K562 (cell line): ENCODE measurements at regions not wholly inside any gene's neighbourhood (a gene's known extent, or its start where the extent isn't known, plus 50 kb on each side); places are given as distances from the start of the nearest gene placed in this dataset.

Source experiments
- ATAC-seq: fragments of 200-7000 bp; cut with Tn5 transposase; 3 replicates; pipeline ENCODE4 v1.9.1; 2020; ENCODE audit warnings: moderate library complexity
- BruUV-seq: library from RNA; stranded (reverse); fragments of 400-500 nt; replicated peaks from 2 replicates; lab custom pipeline; 2021; lab: Mats Ljungman, UMichigan
- CTCF ChIA-PET: fragments of 300-600 bp; formaldehyde crosslinking; extraction: SDS; loops from one replicate; lab custom pipeline; 2021; ENCODE audit warnings: low intra/inter-chr PET ratio; lab: Yijun Ruan, JAX
- POLR2A ChIA-PET: fragments of 300-600, 350-650 bp; sonication (Branson Sonifier 250); formaldehyde crosslinking; extraction: SDS; loops from one replicate; lab custom pipeline; 2021; ENCODE audit warnings: antibody characterized with exemption, inconsistent platforms; lab: Yijun Ruan, JAX
- DNase-seq, 4 experiments: peaks; one replicate each; pipeline versions ENCODE4 v3.0.0 to v3.0.0-alpha.2; 2011 to 2018; ENCODE audit warnings: low spot score in 3 of 4, mixed read lengths in 3 of 4; ENCODE audit errors: extremely low read depth in 1 of 4
- FAIRE-seq: peaks from 2 replicates; lab custom pipeline; 2011; peaks lifted over from hg19 to GRCh38; lab: Jason Lieb, UNC
- H2AFZ ChIP-seq: 2 replicates; pipeline ENCODE4 v1.6.0; 2011; ENCODE audit warnings: low read depth, low read length, control low read depth, inconsistent platforms
- H3K27ac ChIP-seq: fragments of 200-600 bp; 3 replicates; pipeline ENCODE4 v1.8.0; 2011; ENCODE audit warnings: low read depth, mild to moderate bottlenecking, control low read depth, inconsistent platforms, low read length, moderate library complexity, mixed read lengths; ENCODE audit errors: extremely low read depth
- H3K27me3 ChIP-seq, 2 experiments: fragments of 300-600 bp in 1 of 2; 2 replicates in 1 of 2; 3 replicates in 1 of 2; pipeline versions ENCODE4 v1.6.0 to v1.8.0; 2011; ENCODE audit warnings: inconsistent platforms in 2 of 2, low read length in 2 of 2, mild to moderate bottlenecking in 1 of 2, mixed read lengths in 1 of 2, moderate library complexity in 1 of 2; ENCODE audit not compliant: control insufficient read depth in 2 of 2, insufficient read depth in 2 of 2
- H3K36me3 ChIP-seq: fragments of 300-600 bp; 3 replicates; pipeline ENCODE4 v1.8.0; 2011; ENCODE audit warnings: mild to moderate bottlenecking, low read length, inconsistent platforms; ENCODE audit not compliant: control insufficient read depth, insufficient read depth
- H3K4me1 ChIP-seq, 2 experiments: fragments of 200-600 bp in 1 of 2; replicated peaks in 1 of 2; 2 replicates in 1 of 2; 3 replicates in 1 of 2; pipeline versions ENCODE4 v1.5.1 to v1.8.0; 2011; ENCODE audit warnings: inconsistent platforms in 2 of 2, low read length in 2 of 2, mild to moderate bottlenecking in 1 of 2, mixed read lengths in 1 of 2, moderate library complexity in 1 of 2; ENCODE audit not compliant: control insufficient read depth in 2 of 2, insufficient read depth in 2 of 2
- H3K4me2 ChIP-seq: 2 replicates; pipeline ENCODE4 v1.6.1; 2011; ENCODE audit warnings: low read length, control low read depth, inconsistent platforms, mixed read lengths; ENCODE audit not compliant: insufficient read depth
- H3K4me3 ChIP-seq: fragments of 200-600 bp; sonication (generic), shearing (Covaris generic); 2 replicates; pipeline ENCODE4 v1.5.1; 2016; ENCODE audit warnings: control low read depth, inconsistent platforms
- H3K79me2 ChIP-seq: fragments of 200-600 bp; 3 replicates; pipeline ENCODE4 v1.8.0; 2011; ENCODE audit warnings: low read length, inconsistent platforms; ENCODE audit not compliant: control insufficient read depth, insufficient read depth
- H3K9ac ChIP-seq, 2 experiments: 2 replicates each; pipeline versions ENCODE4 v1.6.0 to v1.6.1; 2011; ENCODE audit warnings: low read depth in 2 of 2, low read length in 2 of 2, control low read depth in 1 of 2, inconsistent platforms in 1 of 2, mild to moderate bottlenecking in 1 of 2, mixed read lengths in 1 of 2; ENCODE audit not compliant: insufficient read depth in 1 of 2
- H3K9me1 ChIP-seq: one replicate; pipeline ENCODE4 v1.6.0; 2011; ENCODE audit warnings: inconsistent platforms, mild to moderate bottlenecking, low read length, moderate library complexity; ENCODE audit not compliant: control insufficient read depth, insufficient read depth
- H3K9me3 ChIP-seq: replicated peaks from 2 replicates; pipeline ENCODE4 v1.5.1; 2011; ENCODE audit warnings: low read depth, low read length, inconsistent platforms; ENCODE audit not compliant: control insufficient read depth, insufficient read depth
- H4K20me1 ChIP-seq: replicated peaks from 2 replicates; pipeline ENCODE4 v1.6.1; 2011; ENCODE audit warnings: low read length, inconsistent platforms, mixed read lengths; ENCODE audit not compliant: control insufficient read depth, insufficient read depth
- ASH1L ChIP-seq: fragments of 450-650 bp; IDR thresholded peaks from 2 replicates; pipeline ENCODE4 v1.6.1; 2018; ENCODE audit warnings: borderline replicate concordance, mild to moderate bottlenecking, low read depth; ENCODE audit not compliant: partially characterized antibody
- CHD2 ChIP-seq: IDR thresholded peaks from 2 replicates; pipeline ENCODE4 v1.6.1; 2011; ENCODE audit warnings: low read depth, low read length
- CHD4 ChIP-seq: fragments of 200-600 bp; sonication (generic); IDR thresholded peaks from 3 replicates; pipeline ENCODE4 v1.6.1; 2012; ENCODE audit warnings: low read depth, mild to moderate bottlenecking, mixed read lengths, low read length, inconsistent platforms; ENCODE audit not compliant: insufficient read depth, insufficient replicate concordance, poor library complexity, severe bottlenecking
- ETV5 ChIP-seq: sonication (generic); formaldehyde crosslinking; IDR thresholded peaks from 2 replicates; pipeline ENCODE4 v1.4.0; 2020; ENCODE audit warnings: low read depth, mild to moderate bottlenecking, missing genetic modification reagents
- FOXA3 ChIP-seq, 2 experiments: fragments of 450-650 bp in 1 of 2; sonication (generic) in 1 of 2; formaldehyde crosslinking; IDR thresholded peaks in 1 of 2; conservative IDR thresholded peaks in 1 of 2; 2 replicates each; pipeline versions ENCODE4 v1.4.0 to v1.8.0; 2020 to 2022; ENCODE audit warnings: mild to moderate bottlenecking in 2 of 2, missing genetic modification reagents in 1 of 2
- KLF6 ChIP-seq: fragments of 250-450 bp; sonication (Bioruptor Pico); IDR thresholded peaks from 2 replicates; pipeline ENCODE4 v1.4.0; 2020; ENCODE audit warnings: mild to moderate bottlenecking, moderate library complexity, borderline replicate concordance
- MYBL2 ChIP-seq, 2 experiments: fragments of 450-650 bp in 1 of 2; sonication (generic) in 1 of 2; formaldehyde crosslinking in 1 of 2; IDR thresholded peaks; 2 replicates each; pipeline versions ENCODE4 v1.6.1 to v1.8.1; 2017 to 2022; ENCODE audit warnings: borderline replicate concordance in 1 of 2, inconsistent platforms in 1 of 2, low read depth in 1 of 2, mild to moderate bottlenecking in 1 of 2, missing genetic modification reagents in 1 of 2, moderate library complexity in 1 of 2
- PHF8 ChIP-seq: fragments of 200-600 bp; sonication (generic); IDR thresholded peaks from 2 replicates; pipeline ENCODE4 v1.6.1; 2012; ENCODE audit warnings: mixed run types, mild to moderate bottlenecking, inconsistent platforms, low read length, moderate library complexity, borderline replicate concordance
- RAD21 ChIP-seq, 2 experiments: fragments of 250-450 bp in 1 of 2; fragments of 450-650 bp in 1 of 2; sonication (Bioruptor Pico) in 1 of 2; formaldehyde crosslinking in 1 of 2; IDR thresholded peaks in 1 of 2; conservative IDR thresholded peaks in 1 of 2; 2 replicates each; pipeline versions ENCODE4 v1.4.0 to v1.8.0; 2020 to 2022; ENCODE audit warnings: mild to moderate bottlenecking in 2 of 2, moderate library complexity in 1 of 2
- SMC3 ChIP-seq: conservative IDR thresholded peaks from 2 replicates; pipeline ENCODE4 v1.6.1; 2011; ENCODE audit warnings: low read depth, low read length, improper control_type of control experiment; ENCODE audit not compliant: insufficient read depth
- TFAM ChIP-seq: fragments of 250-450 bp; sonication (Bioruptor Pico); conservative IDR thresholded peaks from 2 replicates; pipeline ENCODE4 v1.5.0; 2021; ENCODE audit warnings: mild to moderate bottlenecking, moderate library complexity
- WGBS: fragments of 100-300 bp; shearing (Covaris generic); methylation state at CpG from one replicate; pipeline ENCODE4 v1.1.6; 2016; ENCODE audit warnings: low coverage, mixed read lengths; ENCODE audit not compliant: insufficient coverage; ENCODE audit errors: missing lambda C conversion rate; 5-methylcytosine and 5-hydroxymethylcytosine counted together
- in situ Hi-C: fragments of 300-500 bp; cut with MboI; formaldehyde crosslinking; loops from 4 replicates; pipeline ENCODE4 v1.15.0; 2018; ENCODE audit warnings: inconsistent platforms, mixed read lengths
- intact Hi-C: fragments of 100-400 bp; cut with micrococcal nuclease; formaldehyde crosslinking; loops from 2 replicates; pipeline ENCODE4 v1.14.2; 2022
- TF ChIP-seq, protein P1 (sequence below): fragments of 250-450 bp; sonication (Bioruptor Pico); IDR thresholded peaks from 2 replicates; pipeline ENCODE4 v1.8.0; 2022; ENCODE audit warnings: moderate library complexity, mild to moderate bottlenecking, inconsistent platforms
- TF ChIP-seq, protein P2 (sequence below), 3 experiments: IDR thresholded peaks in 2 of 3; conservative IDR thresholded peaks in 1 of 3; 2 replicates each; pipeline ENCODE4 v1.5.1; 2011 to 2012; ENCODE audit warnings: low read length in 3 of 3, mild to moderate bottlenecking in 3 of 3, control low read depth in 2 of 3, improper control_type of control experiment in 1 of 3, inconsistent platforms in 1 of 3, low read depth in 1 of 3, mixed read lengths in 1 of 3, moderate library complexity in 1 of 3; ENCODE audit not compliant: insufficient read depth in 2 of 3
- TF ChIP-seq, protein P3 (sequence below): sonication (generic); formaldehyde crosslinking; IDR thresholded peaks from 2 replicates; pipeline ENCODE4 v1.8.0; 2022; ENCODE audit warnings: missing genetic modification reagents, mild to moderate bottlenecking, moderate library complexity, borderline replicate concordance

DNA sequence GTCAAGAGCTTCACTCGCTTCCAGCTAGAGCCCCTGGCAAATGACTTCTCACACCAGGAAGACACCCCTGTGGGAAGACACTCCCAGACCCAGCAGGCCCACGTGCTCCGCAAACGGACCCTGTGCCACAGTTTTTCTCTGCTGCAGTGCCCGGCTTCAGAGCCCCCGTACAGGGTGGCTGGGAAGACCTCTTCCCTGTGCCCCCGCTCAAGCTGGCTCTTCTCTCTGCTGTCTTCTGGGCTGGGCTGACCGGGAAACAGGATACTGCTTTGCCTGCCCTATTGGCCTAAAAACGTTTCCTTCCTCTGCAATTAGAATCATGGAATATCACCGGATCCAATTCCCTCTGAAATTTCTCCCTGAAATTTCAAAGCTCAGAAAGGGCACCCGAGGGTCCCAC lies 63.7 kb upstream of the CRHR1 start (continued):
- no peak for TF ChIP-seq MYBL2 (IDR thresholded peaks at IDR 0.05; ENCODE audit: low read depth)
- TF ChIP-seq MYBL2 (CRISPR knock-in tag; IDR thresholded peaks at IDR 0.05; ENCODE audit: borderline replicate concordance), result no peak
- no peak for TF ChIP-seq CHD4
- no peak for TF ChIP-seq PHF8
- TF ChIP-seq ETV5 (CRISPR knock-in tag), result no peak

DNA sequence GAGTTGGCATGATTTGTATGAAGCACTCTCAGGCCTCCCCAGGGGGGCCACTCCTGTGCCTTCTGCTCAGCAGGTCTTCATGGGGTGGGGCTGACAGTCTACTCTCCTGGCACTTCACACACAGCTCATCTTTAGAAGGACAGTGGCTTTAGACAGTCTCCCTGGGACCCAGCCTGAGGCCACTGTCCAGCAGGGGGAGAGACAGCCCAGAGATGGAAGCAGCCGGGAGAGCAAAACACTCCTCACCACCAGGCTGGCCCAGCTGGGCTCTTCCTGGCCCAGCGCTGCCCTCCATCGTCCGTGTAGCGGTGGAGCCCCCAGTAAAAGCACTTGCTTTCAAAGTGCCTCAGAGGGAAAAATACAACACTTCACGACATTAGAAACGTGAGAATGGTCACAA lies 62.0 kb upstream of the CRHR1 start:
- intact Hi-C loops (loop anchor here (10.0 kb wide), 1 partner anchor 77 kb away; no protein-coding TSS in a partner anchor), in situ Hi-C loops (no loop called here)
- H3K9me3 ChIP-seq, result no peaks in the 10 kb centered on the region; the same call in 1 of the 2 replicates
- no peaks in the 10 kb centered on the region for H3K79me2 ChIP-seq
- no peaks in the 10 kb centered on the region for H3K9me1 ChIP-seq
- WGBS, result 3% methylated on average over 7 of the region's 7 CpGs
- H3K27me3 ChIP-seq, result peaks cover 12 to 44% of the 10 kb centered on the region in 2 experiments; a peak in 3 of 5 replicates
- DNase-seq (peak; percentile 35 to 64 (median 40)), FAIRE-seq (peak; percentile 55), ATAC-seq (peak; percentile 95)
- CTCF ChIA-PET, result no interaction called here
- H3K4me2 ChIP-seq, result no peak overlapping the region
- H4K20me1 ChIP-seq, result no peaks in the 10 kb centered on the region; the same call in 1 of the 2 replicates
- no TSS peak for BruUV-seq
- H3K27ac ChIP-seq, result no peak overlapping the region
- H2AFZ ChIP-seq, result no peak overlapping the region
- H3K4me1 ChIP-seq, result no peaks in the 10 kb centered on the region
- no peak overlapping the region for H3K9ac ChIP-seq
- H3K36me3 ChIP-seq, result no peaks in the 10 kb centered on the region
- POLR2A ChIA-PET, result no interaction called here
- no peak overlapping the region for H3K4me3 ChIP-seq
- TF ChIP-seq FOXA3 (CRISPR knock-in tag; conservative IDR thresholded peaks at IDR 0.05 in 1 of 2, IDR thresholded peaks at IDR 0.05 in 1 of 2) (no peak), ASH1L (no peak), TFAM (no peak), KLF6 (no peak), CHD2 (no peak), SMC3 (peak; percentile 18; the same call in 1 of the 2 replicates), RAD21 (CRISPR knock-in tag; conservative IDR thresholded peaks at IDR 0.05 in 1 of 2, IDR thresholded peaks at IDR 0.05 in 1 of 2) (peak; percentile 29 to 70)
- TF ChIP-seq, protein P1, sequence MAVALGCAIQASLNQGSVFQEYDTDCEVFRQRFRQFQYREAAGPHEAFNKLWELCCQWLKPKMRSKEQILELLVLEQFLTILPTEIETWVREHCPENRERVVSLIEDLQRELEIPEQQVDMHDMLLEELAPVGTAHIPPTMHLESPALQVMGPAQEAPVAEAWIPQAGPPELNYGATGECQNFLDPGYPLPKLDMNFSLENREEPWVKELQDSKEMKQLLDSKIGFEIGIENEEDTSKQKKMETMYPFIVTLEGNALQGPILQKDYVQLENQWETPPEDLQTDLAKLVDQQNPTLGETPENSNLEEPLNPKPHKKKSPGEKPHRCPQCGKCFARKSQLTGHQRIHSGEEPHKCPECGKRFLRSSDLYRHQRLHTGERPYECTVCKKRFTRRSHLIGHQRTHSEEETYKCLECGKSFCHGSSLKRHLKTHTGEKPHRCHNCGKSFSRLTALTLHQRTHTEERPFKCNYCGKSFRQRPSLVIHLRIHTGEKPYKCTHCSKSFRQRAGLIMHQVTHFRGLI (CRISPR knock-in tag), result no peak
- TF ChIP-seq, protein P2, sequence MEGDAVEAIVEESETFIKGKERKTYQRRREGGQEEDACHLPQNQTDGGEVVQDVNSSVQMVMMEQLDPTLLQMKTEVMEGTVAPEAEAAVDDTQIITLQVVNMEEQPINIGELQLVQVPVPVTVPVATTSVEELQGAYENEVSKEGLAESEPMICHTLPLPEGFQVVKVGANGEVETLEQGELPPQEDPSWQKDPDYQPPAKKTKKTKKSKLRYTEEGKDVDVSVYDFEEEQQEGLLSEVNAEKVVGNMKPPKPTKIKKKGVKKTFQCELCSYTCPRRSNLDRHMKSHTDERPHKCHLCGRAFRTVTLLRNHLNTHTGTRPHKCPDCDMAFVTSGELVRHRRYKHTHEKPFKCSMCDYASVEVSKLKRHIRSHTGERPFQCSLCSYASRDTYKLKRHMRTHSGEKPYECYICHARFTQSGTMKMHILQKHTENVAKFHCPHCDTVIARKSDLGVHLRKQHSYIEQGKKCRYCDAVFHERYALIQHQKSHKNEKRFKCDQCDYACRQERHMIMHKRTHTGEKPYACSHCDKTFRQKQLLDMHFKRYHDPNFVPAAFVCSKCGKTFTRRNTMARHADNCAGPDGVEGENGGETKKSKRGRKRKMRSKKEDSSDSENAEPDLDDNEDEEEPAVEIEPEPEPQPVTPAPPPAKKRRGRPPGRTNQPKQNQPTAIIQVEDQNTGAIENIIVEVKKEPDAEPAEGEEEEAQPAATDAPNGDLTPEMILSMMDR (IDR thresholded peaks at IDR 0.05 in 2 of 3, conservative IDR thresholded peaks at IDR 0.05 in 1 of 3; ENCODE audit: insufficient read depth in 2 of 3, low read depth in 1 of 3, low read length in 3 of 3), result peak; percentile 69 to 85 (median 74)
- TF ChIP-seq, protein P3, sequence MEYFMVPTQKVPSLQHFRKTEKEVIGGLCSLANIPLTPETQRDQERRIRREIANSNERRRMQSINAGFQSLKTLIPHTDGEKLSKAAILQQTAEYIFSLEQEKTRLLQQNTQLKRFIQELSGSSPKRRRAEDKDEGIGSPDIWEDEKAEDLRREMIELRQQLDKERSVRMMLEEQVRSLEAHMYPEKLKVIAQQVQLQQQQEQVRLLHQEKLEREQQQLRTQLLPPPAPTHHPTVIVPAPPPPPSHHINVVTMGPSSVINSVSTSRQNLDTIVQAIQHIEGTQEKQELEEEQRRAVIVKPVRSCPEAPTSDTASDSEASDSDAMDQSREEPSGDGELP (CRISPR knock-in tag), result peak; percentile 59; the same call in 1 of the 2 replicates
